Loucy (cell line): ENCODE measurements at regions not wholly inside any gene's neighbourhood (a gene's known extent, or its start where the extent isn't known, plus 50 kb on each side); places are given as distances from the start of the nearest gene placed in this dataset.

Experiments used
- H2AFZ ChIP-seq: fragments of 200-600 bp; sonication (generic); 2 replicates; pipeline ENCODE4 v1.6.0; 2016; ENCODE audit warnings: antibody characterized with exemption, mild to moderate bottlenecking, low read length, moderate library complexity
- H3F3A ChIP-seq: fragments of 200-600 bp; 2 replicates; pipeline ENCODE4 v1.6.0; 2016; ENCODE audit warnings: antibody characterized with exemption, low read depth, mild to moderate bottlenecking
- H3K27me3 ChIP-seq: fragments of 200-600 bp; sonication (generic); 2 replicates; pipeline ENCODE4 v1.6.1; 2014; ENCODE audit warnings: low read length, mild to moderate bottlenecking; ENCODE audit not compliant: insufficient read depth, poor library complexity, severe bottlenecking
- H3K36me3 ChIP-seq: fragments of 200-600 bp; sonication (generic); 2 replicates; pipeline ENCODE4 v1.6.1; 2016; ENCODE audit warnings: low read length; ENCODE audit not compliant: insufficient read depth
- H3K4me1 ChIP-seq: fragments of 200-600 bp; sonication (generic); 2 replicates; pipeline ENCODE4 v1.5.1; 2014; ENCODE audit warnings: low read length, mild to moderate bottlenecking; ENCODE audit not compliant: insufficient read depth, poor library complexity, severe bottlenecking
- H3K4me2 ChIP-seq: fragments of 200-600 bp; sonication (generic); 2 replicates; pipeline ENCODE4 v1.6.0; 2014; ENCODE audit warnings: antibody characterized with exemption, low read length, low read depth, mild to moderate bottlenecking; ENCODE audit not compliant: poor library complexity, severe bottlenecking
- H3K4me3 ChIP-seq: fragments of 200-600 bp; sonication (generic); 2 replicates; pipeline ENCODE4 v1.5.1; 2014; ENCODE audit warnings: low read length, mild to moderate bottlenecking, mixed read lengths; ENCODE audit not compliant: poor library complexity, severe bottlenecking
- H3K79me2 ChIP-seq: fragments of 200-600 bp; sonication (generic); 2 replicates; pipeline ENCODE4 v1.6.1; 2014; ENCODE audit warnings: low read length; ENCODE audit not compliant: insufficient read depth
- H3K9ac ChIP-seq: fragments of 200-600 bp; sonication (generic); 2 replicates; pipeline ENCODE4 v1.6.0; 2014; ENCODE audit warnings: mild to moderate bottlenecking, low read depth, low read length, moderate library complexity; ENCODE audit not compliant: poor library complexity, severe bottlenecking
- H3K9me2 ChIP-seq: fragments of 200-600 bp; sonication (generic); replicated peaks from 2 replicates; pipeline ENCODE4 v1.6.1; 2016; ENCODE audit warnings: low read depth, low read length, mixed read lengths
- H3K9me3 ChIP-seq: fragments of 200-600 bp; sonication (generic); 2 replicates; pipeline ENCODE4 v1.6.1; 2014; ENCODE audit warnings: mild to moderate bottlenecking, antibody characterized with exemption, low read length, low read depth; ENCODE audit not compliant: insufficient read depth
- H4K20me1 ChIP-seq: fragments of 200-600 bp; sonication (generic); 2 replicates; pipeline ENCODE4 v1.6.0; 2014; ENCODE audit warnings: antibody characterized with exemption, low read length, mild to moderate bottlenecking; ENCODE audit not compliant: insufficient read depth, poor library complexity, severe bottlenecking
- EZH2phosphoT487 ChIP-seq: fragments of 200-600 bp; IDR thresholded peaks from 2 replicates; pipeline ENCODE4 v1.6.1; 2018; ENCODE audit warnings: antibody characterized with exemption, mild to moderate bottlenecking, moderate library complexity, borderline replicate concordance
- TF ChIP-seq, protein P1 (sequence below): fragments of 200-600 bp; sonication (generic); conservative IDR thresholded peaks from 2 replicates; pipeline ENCODE4 v1.5.1; 2014; ENCODE audit warnings: mild to moderate bottlenecking, antibody characterized with exemption, low read length

- no peaks in the 10 kb centered on the region for H3K36me3 ChIP-seq
- no peaks in the 10 kb centered on the region for H3K4me1 ChIP-seq
These were observed 751.2 kb upstream of the PABPC4L start for GRCh38 chr4:134952775-134953174.

GRCh38 chr4:134952305-134952704, 750.7 kb upstream of the PABPC4L start:
- no peak overlapping the region for H2AFZ ChIP-seq
- no peaks in the 10 kb centered on the region for H3F3A ChIP-seq
- H3K36me3 ChIP-seq = no peaks in the 10 kb centered on the region
- H3K9me2 ChIP-seq = no peaks in the 10 kb centered on the region
- TF ChIP-seq, protein P1, sequence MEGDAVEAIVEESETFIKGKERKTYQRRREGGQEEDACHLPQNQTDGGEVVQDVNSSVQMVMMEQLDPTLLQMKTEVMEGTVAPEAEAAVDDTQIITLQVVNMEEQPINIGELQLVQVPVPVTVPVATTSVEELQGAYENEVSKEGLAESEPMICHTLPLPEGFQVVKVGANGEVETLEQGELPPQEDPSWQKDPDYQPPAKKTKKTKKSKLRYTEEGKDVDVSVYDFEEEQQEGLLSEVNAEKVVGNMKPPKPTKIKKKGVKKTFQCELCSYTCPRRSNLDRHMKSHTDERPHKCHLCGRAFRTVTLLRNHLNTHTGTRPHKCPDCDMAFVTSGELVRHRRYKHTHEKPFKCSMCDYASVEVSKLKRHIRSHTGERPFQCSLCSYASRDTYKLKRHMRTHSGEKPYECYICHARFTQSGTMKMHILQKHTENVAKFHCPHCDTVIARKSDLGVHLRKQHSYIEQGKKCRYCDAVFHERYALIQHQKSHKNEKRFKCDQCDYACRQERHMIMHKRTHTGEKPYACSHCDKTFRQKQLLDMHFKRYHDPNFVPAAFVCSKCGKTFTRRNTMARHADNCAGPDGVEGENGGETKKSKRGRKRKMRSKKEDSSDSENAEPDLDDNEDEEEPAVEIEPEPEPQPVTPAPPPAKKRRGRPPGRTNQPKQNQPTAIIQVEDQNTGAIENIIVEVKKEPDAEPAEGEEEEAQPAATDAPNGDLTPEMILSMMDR = no peak
- TF ChIP-seq EZH2phosphoT487 = no peak
- H3K9me3 ChIP-seq = no peaks in the 10 kb centered on the region
- no peaks in the 10 kb centered on the region for H3K79me2 ChIP-seq
- no peaks in the 10 kb centered on the region for H3K4me1 ChIP-seq
- no peaks in the 10 kb centered on the region for H3K27me3 ChIP-seq
- no peak overlapping the region for H3K4me3 ChIP-seq
- H3K4me2 ChIP-seq = no peak overlapping the region
- H3K9ac ChIP-seq = no peak overlapping the region
- H4K20me1 ChIP-seq = no peaks in the 10 kb centered on the region

More at GRCh38 chr4:134952775-134953174, 751.2 kb upstream of the PABPC4L start:
- no peak for TF ChIP-seq EZH2phosphoT487
- TF ChIP-seq, protein P1 = no peak
- H3K4me2 ChIP-seq = no peak overlapping the region
- no peaks in the 10 kb centered on the region for H3F3A ChIP-seq
- H3K79me2 ChIP-seq = no peaks in the 10 kb centered on the region
- no peak overlapping the region for H3K4me3 ChIP-seq
- no peaks in the 10 kb centered on the region for H3K9me2 ChIP-seq
- no peak overlapping the region for H2AFZ ChIP-seq
- H3K27me3 ChIP-seq = no peaks in the 10 kb centered on the region
- no peaks in the 10 kb centered on the region for H3K9me3 ChIP-seq
- H4K20me1 ChIP-seq = no peaks in the 10 kb centered on the region
- no peak overlapping the region for H3K9ac ChIP-seq

DNA sequence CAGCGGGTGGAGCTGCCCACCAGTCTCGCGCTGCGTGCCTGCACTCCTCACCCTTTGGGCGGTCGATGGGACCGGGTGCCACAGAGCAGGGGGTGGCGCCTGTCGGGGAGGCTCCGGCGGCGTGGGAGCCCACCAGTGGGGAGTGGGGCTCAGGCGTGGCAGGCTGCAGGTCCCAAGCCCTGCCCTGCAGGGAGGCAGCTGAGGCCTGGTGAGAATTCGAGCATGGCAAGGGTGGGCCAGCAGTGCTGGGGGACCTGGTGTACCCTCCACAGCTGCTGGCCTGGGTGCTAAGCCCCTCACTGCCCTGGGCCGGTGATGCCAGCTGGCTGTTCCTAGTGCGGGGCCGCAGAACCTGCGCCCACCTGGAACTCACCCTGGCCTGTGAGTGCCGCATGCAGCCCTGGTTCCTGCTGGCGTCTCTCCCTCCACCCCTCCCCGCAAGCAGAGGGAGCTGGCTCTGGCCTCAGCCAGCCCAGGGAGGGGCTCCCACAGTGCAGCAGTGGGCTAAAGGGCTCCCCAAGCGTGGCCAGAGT, 746.6 kb upstream of the PABPC4L start:
- H3F3A ChIP-seq = no peaks in the 10 kb centered on the region
- TF ChIP-seq EZH2phosphoT487 = no peak
- TF ChIP-seq, protein P1 = no peak
- no peak overlapping the region for H3K4me3 ChIP-seq
- H3K36me3 ChIP-seq = no peaks in the 10 kb centered on the region
- H3K9me2 ChIP-seq = no peaks in the 10 kb centered on the region
- H3K4me1 ChIP-seq = no peaks in the 10 kb centered on the region
- no peaks in the 10 kb centered on the region for H3K9me3 ChIP-seq
- H3K9ac ChIP-seq = no peak overlapping the region
- no peaks in the 10 kb centered on the region for H4K20me1 ChIP-seq
- H3K79me2 ChIP-seq = no peaks in the 10 kb centered on the region
- no peaks in the 10 kb centered on the region for H3K27me3 ChIP-seq
- H3K4me2 ChIP-seq = no peak overlapping the region
- H2AFZ ChIP-seq = no peak overlapping the region
